SK-MEL-5 (cell line): ENCODE measurements at regions not wholly inside any gene's neighbourhood (a gene's known extent, or its start where the extent isn't known, plus 50 kb on each side); places are given as distances from the start of the nearest gene placed in this dataset.

Source experiments
- DNase-seq: peaks from one replicate; pipeline ENCODE4 v3.0.0-alpha.2; 2016; ENCODE audit warnings: low read depth, low spot score
- in situ Hi-C: cut with HindIII; loops from 2 replicates; pipeline ENCODE4 v1.10.0; 2016; ENCODE audit warnings: low sequenced_read_pairs, high pct_unique_total_duplicates, low pct_unique_long_range_greater_than_20kb

DNA sequence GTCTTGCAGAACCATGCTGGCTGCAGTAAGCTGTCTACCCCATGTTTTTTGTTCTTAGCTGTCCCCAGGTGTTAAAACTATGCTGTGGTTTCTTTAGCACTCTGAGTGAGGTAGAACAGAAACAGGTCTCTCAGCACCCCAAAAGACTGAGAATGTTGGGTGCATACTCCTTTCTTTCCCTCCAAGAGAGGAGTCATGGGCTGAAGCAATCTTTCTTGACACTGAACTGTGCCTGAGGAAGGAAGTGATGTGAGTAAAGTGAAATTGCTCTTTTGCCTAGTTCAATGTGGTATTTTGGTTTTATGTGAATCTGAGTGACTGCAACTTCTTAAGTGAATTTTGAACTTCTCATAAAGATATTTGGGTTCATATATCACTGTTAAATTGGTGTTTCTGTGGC, 138.0 kb upstream of the MCHR2 start:
- in situ Hi-C loops: no loop called here
- DNase-seq: no peak

DNA sequence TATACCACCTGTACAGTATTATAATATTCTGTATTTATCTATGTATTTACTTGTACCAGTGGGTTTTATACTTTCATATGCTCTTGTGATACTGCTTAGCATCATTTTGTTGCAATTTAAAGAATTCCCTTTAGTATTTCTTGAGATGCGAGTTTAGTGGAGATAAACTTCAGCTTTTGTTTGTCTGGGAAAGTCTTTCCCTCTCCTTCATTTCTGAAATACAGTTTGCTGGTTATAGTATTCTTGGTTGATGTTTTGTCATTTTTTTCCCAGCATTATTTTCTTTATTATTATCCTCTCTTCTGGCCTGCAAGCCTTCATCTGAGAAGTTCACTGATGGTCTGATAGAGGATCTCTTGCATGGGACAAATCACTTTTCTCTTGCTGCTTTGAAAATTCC, 136.6 kb upstream of the MCHR2 start:
- in situ Hi-C loops: no loop called here
- DNase-seq: no peak

DNA sequence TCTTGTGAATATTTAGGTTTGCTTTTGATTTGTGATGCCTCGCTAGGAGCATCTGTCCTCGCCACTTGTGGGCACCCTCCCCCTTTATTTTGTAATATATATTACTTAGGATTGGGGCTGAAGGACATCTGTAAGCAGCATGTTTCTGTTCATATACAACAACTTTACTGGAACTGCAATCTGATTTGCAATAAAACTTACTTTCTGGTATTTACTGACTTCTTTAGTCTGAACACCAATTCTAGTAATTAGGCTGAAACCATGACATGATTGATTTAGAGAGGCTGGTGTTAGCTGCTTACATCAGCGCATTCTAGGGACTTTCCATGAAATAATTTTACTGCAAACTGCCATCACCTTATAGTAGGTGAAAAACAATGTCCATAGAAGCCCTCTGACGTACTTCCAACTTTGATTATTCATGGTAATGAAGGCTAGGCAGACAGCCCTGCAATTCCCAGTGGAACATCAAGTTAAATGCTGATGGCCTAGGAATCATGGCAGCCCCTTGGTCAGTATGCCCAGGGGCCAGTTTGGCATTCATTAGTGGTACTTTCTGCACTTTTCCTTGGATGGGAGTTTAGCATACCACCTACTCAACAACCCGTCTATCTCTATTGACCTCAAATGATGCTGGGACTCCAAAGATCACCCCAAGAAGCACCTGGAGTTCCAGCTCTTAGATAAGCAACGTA, 132.9 kb upstream of the MCHR2 start:
- no peak for DNase-seq
- in situ Hi-C loops: no loop called here

DNA sequence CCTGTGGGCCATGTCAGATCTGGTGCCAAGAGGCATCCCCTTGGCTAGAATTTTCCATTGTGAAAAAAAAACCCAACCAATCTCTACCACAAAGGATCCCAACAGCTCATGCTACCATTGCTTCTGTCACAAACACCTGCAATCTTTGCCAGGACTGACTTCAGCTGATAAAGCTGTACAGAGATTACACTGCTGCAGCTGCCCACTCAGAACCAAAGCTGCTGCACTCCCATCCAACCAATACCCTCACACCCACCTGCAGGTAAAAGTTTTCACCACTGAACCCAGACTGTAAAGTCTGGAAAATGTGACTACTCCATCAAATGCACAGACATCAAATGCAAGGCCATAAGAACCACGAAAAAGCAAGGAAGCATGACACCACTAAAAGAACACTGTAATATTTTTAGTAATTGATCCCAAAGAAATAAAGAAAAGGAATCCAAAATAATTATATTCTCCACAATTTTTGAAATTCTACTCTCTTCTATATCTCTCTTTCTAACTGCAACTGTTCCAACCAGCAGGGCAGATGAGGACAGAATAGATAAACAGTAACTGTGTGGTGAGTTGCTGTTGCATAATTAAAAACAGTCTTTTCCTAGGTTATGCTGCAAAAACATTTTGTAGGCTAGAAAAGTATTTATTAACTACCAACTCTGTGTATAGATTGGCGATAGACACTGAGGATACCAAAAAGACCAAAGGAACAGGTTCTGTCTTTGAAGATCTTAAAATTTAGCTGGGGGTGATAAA, 128.0 kb upstream of the MCHR2 start:
- no peak for DNase-seq
- in situ Hi-C loops: no loop called here

DNA sequence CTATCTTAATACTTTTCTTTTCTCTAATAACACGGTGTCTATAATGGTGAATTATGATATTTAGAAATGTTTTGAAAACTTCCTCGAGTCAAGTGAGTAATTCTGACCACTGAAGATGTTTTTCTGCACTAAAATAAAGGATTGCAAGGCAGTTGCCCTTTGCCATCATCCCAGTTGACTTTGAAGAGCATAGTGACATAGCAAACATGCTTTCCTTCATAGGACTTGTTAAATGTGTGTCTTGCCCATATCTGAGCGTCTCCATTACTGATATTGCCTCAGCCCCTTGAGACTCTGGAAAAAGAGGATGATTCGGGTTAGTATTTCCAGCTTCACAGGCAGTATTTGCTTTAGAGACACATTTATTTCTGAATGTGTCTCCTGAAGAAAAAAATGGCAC, 125.2 kb upstream of the MCHR2 start:
- in situ Hi-C loops: no loop called here
- DNase-seq: no peak

DNA sequence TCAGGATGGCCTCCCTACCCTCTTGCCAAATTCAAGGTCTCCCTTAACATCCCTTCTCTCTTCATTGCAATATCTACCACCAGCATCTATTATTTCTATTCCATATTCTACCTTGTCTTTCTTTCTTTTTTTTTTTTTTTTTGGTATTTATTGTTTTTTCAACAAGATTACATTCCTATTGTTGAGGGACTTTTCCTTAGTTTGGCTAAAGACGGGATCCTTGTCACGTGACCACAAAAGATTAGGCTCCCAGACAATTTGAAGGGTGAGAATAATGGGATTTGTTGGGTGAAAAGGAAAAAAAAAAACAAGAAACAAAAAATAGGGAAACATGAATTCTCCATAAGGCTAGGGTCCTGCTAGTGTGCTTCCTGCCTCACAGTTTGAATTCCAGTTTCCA, 124.3 kb upstream of the MCHR2 start:
- no peak for DNase-seq
- in situ Hi-C loops: no loop called here

DNA sequence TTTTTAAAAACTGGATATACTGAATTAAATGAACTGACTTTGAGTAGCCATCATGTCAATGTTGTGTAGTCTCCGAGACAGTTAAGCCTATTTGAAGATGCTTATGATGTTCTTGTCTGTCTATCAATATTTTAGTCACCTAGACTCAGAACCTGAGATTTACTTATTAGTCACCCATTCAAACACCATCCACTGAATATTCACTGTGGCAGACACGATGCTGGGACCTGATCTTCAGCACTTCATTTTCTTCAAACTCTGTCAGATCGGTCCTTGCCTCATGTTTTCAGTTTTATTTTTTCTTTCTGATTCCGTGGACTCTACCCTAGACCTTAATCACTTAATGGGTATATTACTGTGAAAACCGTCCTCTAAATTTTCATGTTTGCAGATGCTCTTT, 123.7 kb upstream of the MCHR2 start:
- no peak for DNase-seq
- in situ Hi-C loops: no loop called here

DNA sequence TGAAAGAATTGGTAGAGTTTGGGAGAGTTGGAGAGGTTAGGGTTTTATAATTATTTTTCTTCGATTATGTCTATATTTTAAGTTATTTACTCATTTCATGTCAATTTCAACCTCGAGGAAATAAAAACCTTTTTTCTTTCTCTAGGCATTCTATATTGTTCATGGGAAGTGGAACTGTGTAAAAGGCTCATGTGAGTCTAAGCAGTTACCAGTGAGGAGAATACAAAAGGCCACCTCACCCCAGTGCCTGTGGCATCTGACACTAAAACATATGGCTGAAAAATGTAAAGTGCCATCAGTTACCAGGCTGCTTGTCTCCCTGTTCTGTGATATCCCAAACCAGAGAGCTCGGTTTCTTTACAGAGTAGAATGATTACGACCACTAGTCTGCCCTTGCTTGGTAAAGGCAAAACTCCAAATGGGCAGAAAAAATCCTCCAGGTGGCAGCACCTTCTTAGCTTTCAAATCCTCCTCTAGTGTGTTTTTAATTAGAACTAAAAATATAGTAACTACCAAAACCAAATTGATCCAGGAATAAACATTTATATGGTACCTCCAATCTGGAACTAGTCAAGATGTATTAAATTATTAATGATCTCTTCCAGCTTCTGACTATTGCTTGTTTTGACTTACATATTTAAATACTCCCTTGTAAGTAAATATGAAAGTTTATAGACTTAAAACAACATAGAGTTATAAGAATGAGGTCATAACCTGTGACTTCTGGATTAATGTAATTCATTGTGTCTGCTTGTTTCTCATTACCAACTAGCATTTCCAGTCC, 122.6 kb upstream of the MCHR2 start:
- in situ Hi-C loops: no loop called here
- DNase-seq: peak; percentile 71

DNA sequence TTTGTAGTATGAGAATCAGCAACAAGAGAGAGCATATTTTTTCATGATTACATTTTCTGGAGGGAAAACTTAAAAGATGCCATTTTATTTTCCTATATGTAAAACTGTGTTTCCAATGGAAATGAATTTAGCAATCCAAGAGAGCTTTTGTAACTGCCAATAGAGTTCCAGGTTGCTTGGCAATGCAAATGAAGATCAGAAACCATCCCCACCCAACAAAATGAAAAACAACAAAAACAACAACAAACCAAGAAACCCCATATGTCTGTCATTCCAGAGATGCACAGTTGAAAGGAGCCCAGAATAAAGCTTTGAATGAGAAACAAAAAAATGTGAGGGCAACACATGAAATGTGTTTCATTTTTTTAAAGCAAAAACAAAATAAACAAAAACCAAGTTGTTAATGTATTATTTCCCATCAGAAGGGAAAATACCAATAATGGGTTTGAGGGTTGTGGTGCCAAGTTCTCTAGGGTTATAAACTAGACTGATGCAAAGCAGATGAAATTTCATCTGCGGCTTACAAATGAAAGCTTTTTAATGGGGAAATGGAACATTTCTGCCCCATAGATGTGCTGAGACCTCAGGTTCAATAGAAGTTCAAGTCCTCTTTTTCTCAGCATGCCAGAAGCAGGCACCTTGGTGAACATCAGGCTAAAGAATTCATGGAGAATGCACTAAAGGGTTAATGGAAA, 121.5 kb upstream of the MCHR2 start:
- in situ Hi-C loops: no loop called here
- no peak for DNase-seq

DNA sequence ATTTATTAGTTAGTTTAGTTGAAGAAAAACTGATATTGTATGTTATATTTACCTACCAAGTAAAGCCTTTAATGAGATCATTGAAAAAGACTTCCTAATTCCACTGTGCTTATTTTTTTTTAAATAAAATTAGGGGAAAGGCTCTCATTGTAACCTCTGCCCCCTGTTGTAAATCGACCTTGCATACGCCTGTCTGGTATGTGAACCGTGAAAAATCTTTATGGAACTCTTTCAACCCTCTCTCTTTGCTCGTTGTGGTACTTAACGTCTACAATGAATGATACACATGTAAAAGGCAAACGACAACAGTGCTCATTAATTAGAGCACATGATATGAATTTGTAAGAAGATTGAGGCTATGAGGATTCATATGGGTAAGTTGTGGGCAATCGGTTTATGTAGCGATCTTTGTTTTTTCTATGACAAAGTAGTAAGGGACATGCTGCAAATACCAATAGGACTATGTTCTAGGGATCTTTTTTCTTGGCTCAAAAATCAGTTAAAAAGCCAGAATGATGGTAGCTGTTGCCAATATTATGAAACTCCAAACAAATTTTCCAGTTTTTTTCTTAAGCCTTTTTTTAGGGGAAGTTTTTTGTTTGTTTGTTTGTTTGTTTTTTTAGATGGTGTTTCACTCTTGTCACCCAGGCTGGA, 119.0 kb upstream of the MCHR2 start:
- no peak for DNase-seq
- in situ Hi-C loops: no loop called here

DNA sequence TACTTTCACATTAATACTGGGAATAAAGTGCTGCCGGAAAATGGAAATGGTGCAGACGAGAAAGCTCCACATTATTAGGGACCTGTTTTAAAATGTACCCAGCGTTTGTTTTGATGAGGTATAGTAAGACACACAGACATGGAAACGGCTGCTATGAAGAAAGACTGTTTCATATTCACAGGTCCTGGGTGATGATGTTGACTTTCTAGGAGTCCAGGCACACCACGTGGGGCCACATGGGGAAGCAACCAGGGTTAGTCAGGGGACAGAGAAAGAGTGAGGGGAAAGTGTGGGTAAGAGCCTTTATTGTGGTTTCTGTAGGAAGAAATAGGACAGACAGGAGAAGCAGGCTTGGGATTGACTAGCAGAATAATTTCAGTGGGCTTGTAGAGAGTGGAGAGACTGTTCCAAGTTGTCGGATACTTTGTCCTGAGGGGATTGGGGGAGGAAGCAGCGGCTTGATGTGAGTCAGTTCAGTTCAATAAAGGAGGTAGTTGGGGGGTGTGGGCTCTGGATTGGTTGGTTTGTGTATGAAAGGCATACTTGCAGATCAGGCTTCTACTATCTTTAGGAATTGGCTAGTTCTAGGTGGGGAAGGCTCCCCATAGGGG, 112.0 kb upstream of the MCHR2 start:
- DNase-seq: peak; percentile 24
- in situ Hi-C loops: no loop called here

DNA sequence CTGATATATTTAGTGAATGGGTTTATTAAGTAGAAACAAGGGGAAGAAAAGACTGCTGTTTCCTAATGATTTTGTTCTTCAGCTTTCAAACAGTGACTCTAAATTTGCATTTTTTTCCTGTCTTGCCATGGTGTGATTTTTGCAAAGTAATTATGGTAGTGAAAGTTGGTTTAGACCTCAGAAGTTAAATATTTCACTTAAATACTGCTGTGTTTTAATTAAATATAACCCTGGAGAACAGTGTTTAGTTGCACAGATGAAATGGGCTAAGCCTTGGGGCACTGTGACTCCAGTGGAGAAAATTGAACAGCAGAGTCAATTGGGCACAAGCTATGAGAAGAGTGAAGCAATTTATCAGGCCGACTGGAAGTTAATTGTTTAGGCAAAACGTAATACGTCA, 111.1 kb upstream of the MCHR2 start:
- in situ Hi-C loops: no loop called here

DNA sequence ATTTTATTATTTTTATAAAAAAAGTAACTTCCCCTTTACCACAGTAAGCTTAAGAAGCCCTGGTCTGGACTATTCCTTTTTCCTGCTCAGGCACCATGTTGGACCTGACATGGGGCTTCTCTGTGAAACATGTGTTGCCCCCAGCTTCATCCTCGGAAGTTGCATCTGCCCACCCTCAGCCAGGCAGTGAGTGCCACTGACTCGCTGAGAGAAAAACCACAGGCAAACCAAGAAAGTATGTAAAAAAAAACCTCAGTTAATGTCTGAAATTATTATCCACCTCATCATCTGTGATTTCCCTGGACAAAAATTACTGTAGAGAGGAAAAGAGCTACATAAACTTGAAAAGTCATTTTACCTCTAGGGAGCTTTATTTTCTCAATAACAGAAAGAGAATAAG, 109.9 kb upstream of the MCHR2 start:
- no peak for DNase-seq
- in situ Hi-C loops: no loop called here

More for the DNA sequence above, 111.1 kb upstream of the MCHR2 start:
- DNase-seq: no peak

DNA sequence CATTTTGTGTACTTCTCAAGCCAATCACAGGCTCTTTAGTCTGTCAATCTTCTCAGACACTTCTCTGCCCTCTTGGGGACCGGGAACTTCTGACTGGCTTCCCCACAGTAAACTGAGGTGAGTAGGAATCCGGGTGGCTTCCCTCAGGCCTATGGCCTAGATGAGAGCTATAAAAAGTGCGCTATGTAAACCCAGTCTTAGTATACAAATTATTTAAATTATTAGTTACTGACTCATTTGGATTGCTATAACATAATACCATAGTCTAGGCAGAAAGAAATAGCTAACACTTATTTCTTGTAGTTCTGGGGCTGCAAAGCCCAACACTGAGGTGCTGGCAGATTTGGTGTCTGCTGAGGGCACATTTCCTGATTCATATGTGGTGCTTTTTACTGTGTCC, 109.2 kb upstream of the MCHR2 start:
- DNase-seq: no peak
- in situ Hi-C loops: no loop called here

DNA sequence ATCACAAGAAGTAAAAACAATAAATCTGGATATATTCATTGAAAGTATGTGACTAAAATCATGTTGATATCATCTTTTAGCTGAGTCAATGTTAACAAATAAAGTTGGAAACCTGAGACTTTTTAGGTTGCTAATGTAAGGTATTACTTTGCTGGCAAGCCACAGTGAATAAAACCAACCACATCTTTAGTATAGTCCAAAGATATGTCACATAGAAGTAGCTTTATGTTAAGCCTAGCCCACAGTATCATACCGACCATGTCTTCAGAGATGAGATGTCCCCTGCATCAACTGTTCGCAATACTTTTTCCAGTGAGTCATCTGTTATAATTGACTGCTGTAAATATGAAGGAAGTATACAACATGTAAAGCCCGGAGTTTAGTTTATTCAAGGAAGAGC, 107.6 kb upstream of the MCHR2 start:
- no peak for DNase-seq
- in situ Hi-C loops: no loop called here

DNA sequence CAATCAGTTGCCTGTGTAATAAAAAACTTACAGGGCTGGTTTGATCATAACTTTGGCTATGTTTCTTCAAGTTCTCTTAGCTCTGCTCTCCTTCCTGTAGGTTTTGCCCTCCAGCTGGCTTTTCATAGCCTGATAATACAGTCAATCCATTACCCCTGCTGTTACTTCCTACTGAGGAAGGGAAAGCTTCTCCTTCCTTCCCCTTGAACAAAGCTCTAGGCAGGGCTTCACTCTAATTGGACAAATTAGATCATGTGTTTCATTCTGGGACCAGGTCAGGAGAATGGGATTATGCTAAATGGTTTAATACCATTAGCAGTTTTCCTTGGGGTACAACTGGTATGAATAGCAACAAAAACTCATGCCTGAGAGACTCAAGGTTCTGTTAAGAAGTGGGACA, 106.8 kb upstream of the MCHR2 start:
- in situ Hi-C loops: no loop called here
- DNase-seq: no peak
